Fibroblast of upper back skin (primary cell): ENCODE measurements at regions not wholly inside any gene's neighbourhood (a gene's known extent, or its start where the extent isn't known, plus 50 kb on each side); places are given as distances from the start of the nearest gene placed in this dataset.
"Not testable (repeated sequence)": the region's sequence is repeated elsewhere in the genome, so short reads cannot be mapped to it uniquely, and the experiment has no call there.

ENCODE experiments used
- DNase-seq: peaks from one replicate; pipeline ENCODE4 v3.0.0-alpha.2; 2013

- no peak for DNase-seq
Observed at GRCh38 chr2:8505311-8505920, 176.4 kb upstream of the ID2 start.

- DNase-seq = no peak
Observed at GRCh38 chr2:8506746-8507145, 175.1 kb upstream of the ID2 start.

GRCh38 chr2:8508766-8509165 is 173.1 kb upstream of the ID2 start:
- DNase-seq = no peak

GRCh38 chr2:8509621-8510020 is 172.2 kb upstream of the ID2 start:
- no peak for DNase-seq

GRCh38 chr2:8510055-8510454 is 171.8 kb upstream of the ID2 start:
- not testable (repeated sequence) for DNase-seq

GRCh38 chr2:8510519-8510918 is 171.3 kb upstream of the ID2 start:
- no peak for DNase-seq

GRCh38 chr2:8511868-8512612 is 169.8 kb upstream of the ID2 start:
- peak; percentile 67 for DNase-seq

- DNase-seq = no peak
Observed at GRCh38 chr2:8513601-8514273, 168.1 kb upstream of the ID2 start.

GRCh38 chr2:8514274-8514662 is 167.6 kb upstream of the ID2 start:
- no peak for DNase-seq

- no peak for DNase-seq
Observed at GRCh38 chr2:8514796-8515758, 166.8 kb upstream of the ID2 start.

- DNase-seq = no peak
Observed at GRCh38 chr2:8515864-8516533, 165.9 kb upstream of the ID2 start.

GRCh38 chr2:8517850-8518498 is 163.9 kb upstream of the ID2 start:
- no peak for DNase-seq

- no peak for DNase-seq
Observed at GRCh38 chr2:8518979-8519668, 162.7 kb upstream of the ID2 start.

- peak; percentile 28 for DNase-seq
Observed at GRCh38 chr2:8520791-8521344, 161.0 kb upstream of the ID2 start.

GRCh38 chr2:8522687-8523086 is 159.2 kb upstream of the ID2 start:
- DNase-seq = no peak

- no peak for DNase-seq
Observed at GRCh38 chr2:8524388-8524787, 157.5 kb upstream of the ID2 start.

- no peak for DNase-seq
Observed at GRCh38 chr2:8524823-8525222, 157.0 kb upstream of the ID2 start.

GRCh38 chr2:8525236-8525581 is 156.6 kb upstream of the ID2 start:
- no peak for DNase-seq

- peak; percentile 17 for DNase-seq
Observed at GRCh38 chr2:8525582-8526402, 156.1 kb upstream of the ID2 start.

GRCh38 chr2:8526403-8526696 is 155.5 kb upstream of the ID2 start:
- DNase-seq = no peak
